Umbilical cord (tissue), 1 donor: ENCODE measurements at regions not wholly inside any gene's neighbourhood (a gene's known extent, or its start where the extent isn't known, plus 50 kb on each side); places are given as distances from the start of the nearest gene placed in this dataset.
A peak's percentile ranks its signal among the peaks of the same experiment; 100 is the strongest.

Experiments used
- DNase-seq: peaks from one replicate; pipeline ENCODE4 v3.0.0-alpha.2; 2015; ENCODE audit warnings: low spot score

DNA sequence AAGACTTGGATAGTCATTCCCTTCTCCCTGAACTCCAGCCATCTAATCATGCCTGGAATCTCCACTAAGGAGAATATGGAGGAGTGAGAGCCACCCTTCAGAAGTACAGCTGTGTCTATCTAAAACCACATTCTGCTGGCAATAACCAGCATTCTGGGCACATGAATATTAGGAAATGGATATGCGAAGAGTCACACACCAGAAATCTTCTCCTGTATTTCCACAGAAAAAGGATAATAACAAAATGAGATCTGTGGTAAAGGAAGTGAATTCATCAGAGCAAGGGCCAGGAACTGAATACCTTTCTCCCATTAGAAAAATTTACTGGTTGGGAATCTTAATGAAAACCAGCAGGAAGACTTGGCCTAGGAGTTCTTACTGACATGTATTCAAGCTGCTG is 218.8 kb downstream of the SCG2 start:
- no peak for DNase-seq

DNA sequence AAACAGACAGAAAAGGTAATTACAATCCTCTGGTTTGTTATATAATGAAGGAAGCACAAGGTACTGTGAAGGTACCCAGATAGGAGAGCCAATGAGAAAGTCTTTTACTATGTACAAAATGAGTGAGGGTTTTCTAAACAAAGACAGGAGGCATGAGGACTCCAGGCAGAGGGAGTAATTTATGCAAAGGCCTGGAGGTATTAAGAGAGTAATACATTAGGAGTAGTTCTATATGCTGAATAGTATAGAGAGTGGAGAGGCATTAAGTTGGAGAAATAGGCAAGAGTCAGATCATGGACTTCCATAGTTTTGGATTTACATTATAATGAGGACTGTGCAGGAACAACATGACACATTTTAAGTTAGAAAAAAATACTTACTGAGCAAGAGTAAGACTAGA is 216.0 kb downstream of the SCG2 start:
- DNase-seq = no peak

DNA sequence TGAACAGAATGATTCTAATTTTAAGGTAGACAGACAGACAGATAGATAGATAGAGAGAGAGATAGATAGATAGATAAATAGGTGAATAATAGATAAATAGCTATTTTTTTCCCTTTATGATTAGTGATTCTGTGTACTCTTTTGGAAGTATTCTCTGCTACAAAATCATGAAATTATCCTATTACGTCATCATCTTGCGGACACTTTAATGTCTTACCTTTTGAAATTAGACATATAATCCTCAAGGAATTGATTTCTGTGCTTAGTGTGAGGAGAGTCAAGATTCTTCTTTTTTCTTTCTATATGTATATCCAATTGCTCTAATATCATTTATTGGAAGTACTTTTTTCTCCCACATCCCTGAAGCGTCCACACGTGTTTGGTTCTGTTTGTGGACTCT is 215.2 kb downstream of the SCG2 start:
- no peak for DNase-seq

DNA sequence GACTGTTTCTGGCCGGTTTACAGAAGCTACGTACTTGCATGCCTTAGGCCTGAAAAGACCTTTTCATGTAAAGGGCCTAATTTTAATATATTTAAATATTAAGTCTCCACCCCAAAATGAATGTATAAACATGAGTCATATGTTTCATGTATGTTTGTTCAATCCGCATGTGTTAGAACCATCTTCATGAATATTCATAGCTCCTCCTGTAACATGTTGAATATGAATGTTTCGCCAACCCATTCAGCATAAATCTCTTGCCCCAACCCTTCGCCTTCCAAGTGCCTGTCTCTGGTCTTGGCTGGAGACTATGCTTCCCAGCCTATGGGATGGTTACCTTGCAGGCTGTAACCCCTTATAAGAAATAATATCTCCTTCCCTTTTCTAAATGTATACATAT is 212.5 kb downstream of the SCG2 start:
- DNase-seq = no peak

DNA sequence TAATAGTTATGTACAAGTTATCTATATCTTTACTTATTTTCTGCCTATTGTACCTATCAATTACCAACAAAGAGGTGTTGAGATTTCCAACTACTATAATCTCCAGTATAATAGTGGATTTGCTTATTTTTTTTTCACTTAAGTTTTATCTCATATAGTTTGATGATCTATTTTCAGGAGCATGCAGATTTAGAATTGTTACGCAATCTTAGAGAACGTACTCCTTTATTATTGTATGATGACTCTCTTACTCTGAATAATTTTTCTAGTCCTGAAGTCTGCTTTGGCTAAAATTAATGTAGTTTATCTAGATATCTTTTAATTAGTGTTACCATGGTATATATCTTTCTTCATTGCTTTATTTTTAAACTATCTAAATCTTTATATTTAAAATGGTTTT is 205.2 kb downstream of the SCG2 start:
- no peak for DNase-seq

DNA sequence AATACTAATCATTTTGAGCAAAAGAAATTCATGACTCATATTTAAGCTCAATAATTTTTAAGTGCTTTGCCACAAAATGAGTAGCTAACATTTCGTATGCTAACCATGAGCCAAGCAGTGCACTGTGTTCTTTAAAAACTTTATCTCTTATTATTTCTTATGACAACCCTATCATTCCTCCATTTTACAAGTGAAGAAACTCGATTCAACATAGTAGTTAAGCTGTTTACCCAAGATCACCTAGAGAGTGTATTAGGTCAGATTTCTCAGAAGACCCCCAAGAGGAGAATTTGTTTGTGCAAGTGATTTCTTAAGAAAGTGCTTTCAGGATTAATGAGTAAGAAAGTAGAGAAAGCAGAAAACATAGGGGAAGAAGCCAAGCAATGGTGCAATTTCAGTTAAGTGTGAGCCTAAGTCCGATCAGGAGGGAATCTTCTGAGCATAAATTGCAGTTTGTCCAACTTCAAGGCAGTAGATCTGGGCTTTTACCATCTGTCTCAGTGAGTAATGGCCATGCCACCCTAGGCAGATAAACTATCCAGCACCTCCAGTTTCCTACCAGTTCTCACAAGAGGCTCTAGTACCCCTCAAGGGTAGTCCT is 202.7 kb downstream of the SCG2 start:
- no peak for DNase-seq

DNA sequence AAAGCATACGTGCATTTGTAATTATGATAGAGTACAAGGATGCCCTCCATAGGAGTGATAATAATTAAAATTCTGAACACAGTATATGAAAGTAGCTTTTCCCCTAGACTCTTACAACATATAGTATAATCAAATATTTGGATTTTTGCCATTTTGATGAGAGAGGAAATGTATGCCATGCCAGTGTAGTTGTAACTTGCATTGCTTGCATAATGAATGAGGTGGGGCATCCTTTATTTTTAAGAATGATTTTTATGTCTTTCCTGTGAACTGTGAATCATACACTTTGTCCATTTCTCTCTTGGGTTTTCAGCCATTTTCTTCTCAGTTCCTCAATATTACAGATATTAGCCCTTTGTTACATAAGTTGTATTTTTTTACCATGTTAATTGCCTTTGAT is 197.5 kb downstream of the SCG2 start:
- DNase-seq = no peak

DNA sequence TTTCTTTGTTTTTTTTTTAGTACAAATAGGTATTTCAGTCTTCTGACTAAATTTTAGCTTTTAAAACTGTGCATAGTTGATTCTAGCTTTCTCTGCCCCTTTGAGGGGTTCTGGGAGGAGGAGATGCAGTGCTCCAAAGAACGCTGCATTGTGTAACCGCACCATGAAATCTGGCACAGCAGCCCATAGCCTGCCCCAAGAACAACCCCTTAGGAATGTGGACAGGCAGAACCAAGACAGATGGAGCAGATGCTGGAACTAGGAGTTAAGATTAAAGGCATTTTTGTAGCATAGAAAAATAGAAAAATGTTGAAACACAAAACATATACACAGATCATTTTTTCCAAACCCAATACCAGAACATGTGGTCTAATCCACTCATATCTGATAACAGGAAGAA is 187.5 kb downstream of the SCG2 start:
- peak; percentile 87 for DNase-seq

DNA sequence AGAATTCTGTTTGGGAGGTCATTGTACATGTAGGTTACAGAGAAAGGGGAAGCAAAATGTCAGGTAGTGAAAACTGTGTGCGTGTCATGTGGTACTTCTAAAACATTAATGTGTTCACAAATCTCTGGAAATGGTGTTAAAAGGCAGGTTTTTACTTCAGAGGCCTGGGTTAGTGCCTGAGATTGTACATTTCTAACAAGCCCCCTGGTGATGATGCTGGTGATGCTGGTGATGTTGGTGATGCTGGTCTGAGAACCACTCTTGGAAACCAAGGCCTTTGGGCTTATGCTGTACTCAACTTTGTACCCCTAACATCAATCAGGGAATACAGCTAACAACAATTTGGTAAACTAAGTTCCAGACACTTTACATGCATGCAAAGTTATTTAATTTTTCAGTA is 187.1 kb downstream of the SCG2 start:
- DNase-seq = no peak

DNA sequence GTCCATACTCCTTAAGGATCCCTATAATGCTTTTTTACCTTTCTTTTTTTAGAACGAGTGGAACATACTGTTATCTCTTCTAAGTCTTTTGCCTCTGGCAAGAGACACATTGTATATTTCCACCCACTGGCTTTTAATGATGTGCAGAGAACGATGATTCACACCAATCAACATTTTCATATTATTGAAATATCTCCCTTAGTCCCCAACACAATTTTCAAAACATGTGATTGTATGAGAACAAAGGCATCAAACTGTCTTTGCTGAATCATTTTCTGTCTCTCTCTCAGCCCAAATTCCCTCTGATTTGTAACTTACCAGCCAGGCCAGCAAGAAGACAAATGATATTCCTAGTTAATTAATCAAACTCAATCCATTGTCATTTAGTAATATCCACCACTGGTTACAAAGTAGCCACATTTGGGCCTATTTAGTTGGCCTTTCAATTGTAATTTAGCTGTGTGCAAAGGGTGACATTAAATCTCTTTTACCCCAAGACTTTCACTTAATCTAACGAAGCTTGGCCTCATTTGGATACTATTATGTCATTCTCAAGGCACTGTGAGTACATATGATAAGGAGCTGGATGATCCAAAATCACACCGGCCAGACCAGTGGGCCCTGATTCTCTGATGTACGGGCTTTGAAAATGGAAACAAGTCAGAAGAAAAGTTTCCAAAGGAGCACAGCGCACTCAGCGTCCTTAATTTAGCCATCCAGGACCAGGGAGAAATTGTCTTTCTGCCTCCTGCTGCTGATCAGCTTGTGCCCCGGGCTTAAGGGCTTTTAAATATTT is 185.1 kb downstream of the SCG2 start:
- DNase-seq = peak; percentile 36

DNA sequence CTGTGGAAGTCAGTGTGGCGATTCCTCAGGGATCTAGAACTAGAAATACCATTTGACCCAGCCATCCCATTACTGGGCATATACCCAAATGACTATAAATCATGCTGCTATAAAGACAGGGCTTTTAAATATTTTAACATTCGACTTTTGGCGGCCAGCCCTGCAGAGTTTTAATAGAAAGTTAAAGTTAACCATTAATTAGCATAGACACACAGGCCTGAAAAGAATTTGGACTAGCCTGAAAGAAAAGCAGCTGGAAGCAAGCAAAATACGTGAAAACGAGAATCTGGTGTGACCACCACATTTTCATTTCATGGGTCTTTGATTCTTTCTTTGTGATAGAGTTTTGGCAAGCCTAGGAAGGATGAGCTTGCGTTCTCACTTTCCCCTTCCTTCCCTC is 184.0 kb downstream of the SCG2 start:
- DNase-seq = no peak

DNA sequence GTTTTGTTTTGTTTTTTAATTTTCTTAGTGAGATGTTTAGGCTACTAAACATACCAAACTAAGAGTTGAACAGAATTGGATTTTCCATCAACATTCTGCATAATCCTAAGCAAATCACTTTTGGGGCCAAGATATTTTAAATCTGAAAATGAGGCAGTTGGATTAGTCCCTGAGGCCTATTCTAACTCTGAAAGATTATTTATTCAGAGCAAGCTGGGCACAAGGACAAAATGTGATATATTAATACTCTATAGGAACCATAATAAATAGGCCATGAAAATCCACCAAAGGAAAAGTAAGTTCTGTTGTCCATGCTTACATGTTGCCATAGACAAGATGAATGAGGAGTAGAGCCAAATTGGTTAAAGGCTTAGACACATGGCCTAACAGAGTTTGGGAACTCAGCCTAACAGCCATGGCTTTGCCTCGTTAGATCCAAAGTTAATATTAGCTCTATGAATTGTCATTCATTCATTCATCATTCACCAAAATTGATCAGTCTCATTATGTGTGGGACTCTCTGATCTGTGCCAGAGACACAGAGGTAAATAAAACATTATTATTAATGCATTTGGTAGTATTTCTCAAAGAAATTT is 183.5 kb downstream of the SCG2 start:
- DNase-seq = no peak

DNA sequence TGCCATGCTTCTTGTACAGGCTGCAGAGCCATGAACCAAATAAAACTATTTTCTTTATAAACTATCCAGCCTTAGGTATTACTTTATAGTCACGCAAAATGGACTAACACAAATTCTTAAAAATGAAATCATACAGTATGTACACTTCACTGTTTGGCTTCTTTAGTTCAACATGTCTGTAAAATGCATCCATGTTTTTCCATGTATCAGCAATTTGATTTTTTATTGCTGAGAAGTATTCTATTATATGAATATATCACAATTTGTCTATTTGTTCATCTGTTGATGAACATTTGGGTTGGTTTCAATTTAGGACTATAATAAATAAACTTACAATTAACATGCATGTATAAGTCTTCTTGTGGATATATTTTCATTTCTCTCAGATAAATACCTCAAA is 182.1 kb downstream of the SCG2 start:
- DNase-seq = no peak

DNA sequence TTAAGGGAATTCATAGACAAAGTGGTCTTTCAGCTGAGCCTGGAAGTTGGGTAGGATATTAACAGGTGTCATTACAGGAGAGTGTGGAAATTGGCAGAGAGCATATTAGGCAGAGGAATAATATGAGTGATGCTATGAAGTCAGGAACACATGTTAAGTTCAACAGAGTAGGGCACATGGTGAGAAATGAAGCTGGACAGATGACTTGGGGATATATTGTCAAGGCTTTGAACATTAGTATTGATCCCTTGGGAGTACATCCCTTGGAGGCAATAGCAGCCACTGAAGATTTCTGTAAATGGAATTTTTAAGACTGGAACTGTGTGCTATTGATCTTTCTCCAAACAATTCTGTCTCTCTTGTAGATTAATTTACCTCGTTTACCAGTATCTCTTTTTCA is 170.7 kb downstream of the SCG2 start:
- DNase-seq = no peak

DNA sequence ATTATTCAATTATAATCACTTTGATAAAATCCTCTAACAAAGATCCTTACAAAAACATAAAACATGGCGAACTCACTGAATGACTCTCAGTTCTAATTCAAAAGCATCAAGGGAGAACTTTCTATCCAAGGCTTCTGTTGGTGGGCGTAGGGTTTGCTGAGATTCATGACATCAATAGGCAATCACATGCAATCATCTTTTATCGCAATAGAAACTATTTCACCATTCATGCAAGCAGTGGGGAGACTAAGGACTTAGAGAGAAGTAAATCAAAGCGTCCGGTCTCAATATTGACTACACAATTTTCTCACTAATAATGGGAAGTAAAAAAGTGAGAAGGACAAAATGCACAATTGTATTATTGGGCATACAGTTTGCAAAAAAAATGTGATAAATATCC is 168.7 kb downstream of the SCG2 start:
- no peak for DNase-seq

DNA sequence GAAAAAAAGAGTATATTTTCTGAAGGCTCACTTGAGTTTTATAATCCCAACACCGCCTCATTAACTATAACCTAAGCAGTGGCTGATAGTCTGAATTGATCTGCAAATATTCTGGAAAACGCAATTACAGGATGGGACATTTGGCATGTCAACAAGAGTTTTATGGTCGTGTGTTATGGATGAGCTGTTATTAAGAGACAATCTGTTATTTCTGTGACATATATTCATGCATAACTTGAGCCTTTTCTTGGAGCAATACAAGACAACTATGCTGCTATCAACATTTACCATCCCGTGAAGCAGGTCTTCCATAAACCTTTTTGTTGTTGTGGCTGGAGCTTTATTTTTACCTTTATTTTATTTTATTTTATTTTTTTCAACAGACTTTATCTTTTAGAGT is 164.4 kb downstream of the SCG2 start:
- DNase-seq = no peak

DNA sequence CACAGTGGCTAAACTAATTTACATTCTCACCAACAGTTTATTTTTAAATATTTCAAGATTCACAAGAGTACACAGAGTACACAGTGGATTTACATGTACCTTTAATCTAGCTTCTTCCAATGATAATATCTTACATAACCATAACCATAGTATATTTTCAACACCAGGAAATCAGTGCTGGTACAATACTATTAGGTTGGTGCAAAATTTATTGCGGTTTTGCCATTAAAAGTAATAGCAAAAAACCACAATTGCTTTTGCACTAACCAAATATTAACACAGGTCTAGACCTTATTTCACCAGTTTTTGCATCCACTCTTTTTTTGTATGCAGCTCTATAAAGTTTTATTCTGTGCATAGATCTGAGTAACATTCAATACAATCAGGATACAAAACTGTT is 163.0 kb downstream of the SCG2 start:
- DNase-seq = no peak

DNA sequence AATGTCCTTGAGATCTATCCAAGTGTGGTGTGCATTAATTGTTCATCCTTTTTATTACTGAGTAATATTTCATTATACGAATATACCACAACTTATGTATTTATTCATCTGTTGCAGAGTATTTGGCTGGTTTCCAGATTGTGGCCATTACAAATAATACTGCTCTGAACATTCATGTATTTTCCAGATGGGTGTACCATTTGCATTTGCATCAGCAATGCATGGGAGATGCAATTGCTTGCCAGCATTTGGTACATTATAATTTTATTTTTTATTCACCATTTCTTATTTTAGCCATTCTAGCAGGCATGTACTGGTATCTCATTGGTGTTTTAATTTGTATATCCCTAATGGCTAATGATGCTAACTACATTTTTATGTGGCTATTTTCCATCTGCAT is 162.4 kb downstream of the SCG2 start:
- DNase-seq = no peak

DNA sequence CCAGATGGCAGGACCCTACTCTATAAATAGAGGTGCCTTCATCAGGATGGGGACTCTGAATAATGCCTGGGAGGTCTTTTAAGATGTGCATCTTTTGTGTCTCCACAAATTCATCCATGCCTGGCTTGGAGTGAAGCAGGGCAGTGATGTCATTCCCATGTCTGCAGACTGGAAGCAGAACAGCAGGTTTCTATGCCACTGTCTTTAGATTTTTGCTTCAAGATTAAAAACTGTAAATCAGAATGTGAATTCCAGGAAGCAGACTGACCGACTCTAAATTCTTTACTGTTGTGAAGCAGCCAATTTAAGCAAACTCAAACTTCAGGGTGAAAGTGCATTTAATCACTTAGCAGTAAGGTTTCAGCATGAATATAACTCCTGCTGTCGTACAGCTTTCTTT is 159.3 kb downstream of the SCG2 start:
- DNase-seq = peak; percentile 85

DNA sequence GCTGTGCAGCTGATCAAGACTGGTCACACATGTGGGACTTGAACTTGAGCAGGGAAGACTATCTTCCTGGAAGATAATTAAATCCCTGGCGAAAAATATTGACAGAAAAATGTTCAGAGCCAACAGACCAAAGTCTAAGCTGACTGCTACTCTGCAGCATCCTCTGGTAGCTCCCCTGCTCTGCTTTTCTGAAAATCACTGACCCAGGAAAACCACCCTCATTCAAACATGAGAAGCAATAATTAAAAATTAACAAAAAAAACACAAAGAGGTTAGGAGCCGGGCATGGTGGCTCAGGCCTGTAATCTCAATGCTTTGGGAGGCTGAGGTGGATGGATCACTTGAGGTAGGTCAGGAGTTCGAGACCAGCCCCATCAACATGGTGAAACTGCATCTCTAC is 151.9 kb downstream of the SCG2 start:
- no peak for DNase-seq

DNA sequence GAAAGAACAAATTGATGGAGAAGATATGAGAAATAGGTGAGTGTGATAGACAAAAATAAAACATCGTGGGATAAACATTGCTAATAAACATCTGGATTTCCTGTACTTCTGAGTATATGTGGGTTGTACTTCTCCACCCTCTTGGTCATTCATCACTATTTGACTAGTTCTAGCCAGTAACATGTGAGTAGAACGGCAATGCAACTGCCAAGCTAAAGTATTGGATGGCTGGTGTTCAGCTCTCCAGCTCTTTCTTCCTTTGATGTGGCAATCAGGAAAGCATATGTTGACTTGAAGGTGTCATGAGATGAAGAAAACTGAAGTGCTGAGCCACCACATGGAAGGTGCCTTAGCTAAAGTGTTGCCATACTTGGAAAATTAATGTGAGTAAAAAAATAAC is 144.9 kb downstream of the SCG2 start:
- DNase-seq = no peak

DNA sequence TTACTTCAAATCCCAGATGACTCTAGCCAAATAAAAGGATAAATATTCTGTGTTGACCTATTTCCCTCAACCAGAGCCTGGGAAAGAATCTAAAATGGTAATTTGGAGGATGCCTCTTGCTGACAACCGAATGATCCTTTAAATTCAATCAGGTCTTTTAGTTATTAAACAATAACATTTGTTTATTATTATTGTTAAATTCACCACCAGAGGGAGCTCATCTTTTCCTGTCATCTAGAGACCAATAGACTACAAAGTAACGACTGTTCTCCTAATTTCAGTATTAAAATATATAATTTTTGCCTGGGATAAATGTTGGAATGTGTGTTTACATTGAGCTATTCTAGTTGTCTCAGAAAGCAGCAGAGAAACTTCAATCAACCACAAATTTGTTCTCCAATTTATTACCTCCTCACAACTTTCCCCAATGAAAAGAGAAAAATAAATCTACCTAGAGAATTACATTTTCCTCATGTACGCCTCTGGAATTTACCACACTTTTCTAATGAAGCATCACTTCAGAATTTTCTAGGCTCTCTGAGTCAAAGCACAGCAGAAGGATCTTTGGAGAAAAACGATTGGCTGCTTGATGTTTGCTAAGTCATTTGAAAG is 142.7 kb downstream of the SCG2 start:
- no peak for DNase-seq

DNA sequence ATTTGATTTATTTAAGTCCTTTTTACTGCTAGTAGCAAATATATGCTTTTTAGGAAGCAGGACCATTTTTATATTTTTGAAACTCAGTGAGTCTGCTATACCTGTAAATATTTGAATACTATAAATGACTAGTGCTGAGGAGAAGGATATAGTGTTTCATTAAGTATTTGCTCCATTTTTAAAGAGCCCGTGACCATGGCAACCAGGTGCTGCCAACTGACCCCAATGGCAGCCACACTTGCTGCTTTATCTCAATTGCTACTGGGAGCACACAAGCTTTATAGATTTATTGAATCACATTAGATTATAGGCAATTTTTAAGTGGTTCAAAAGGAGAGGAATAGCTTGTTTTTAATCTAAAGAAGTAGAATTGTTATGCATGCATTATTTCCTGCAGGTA is 142.0 kb downstream of the SCG2 start:
- no peak for DNase-seq
